BLaER1 treated with 17β-estradiol and CSF1 and Interleukin-3, amounts not matched to agents 10 nM and 100 nM (cell line): ENCODE measurements at regions not wholly inside any gene's neighbourhood (a gene's known extent, or its start where the extent isn't known, plus 50 kb on each side); places are given as distances from the start of the nearest gene placed in this dataset.
"Not testable (repeated sequence)": the region's sequence is repeated elsewhere in the genome, so short reads cannot be mapped to it uniquely, and the experiment has no call there.

ENCODE experiments used
- H3K27ac ChIP-seq, 11 experiments: shearing (Covaris generic); formaldehyde crosslinking; 2 replicates each; pipeline ENCODE4 v1.8.1; 2022
- H3K27me3 ChIP-seq, 11 experiments: shearing (Covaris generic); formaldehyde crosslinking; 2 replicates each; pipeline ENCODE4 v1.8.1; 2022
- H3K36me3 ChIP-seq, 11 experiments: shearing (Covaris generic); formaldehyde crosslinking; 2 replicates each; pipeline ENCODE4 v1.8.1; 2022
- H3K4me1 ChIP-seq, 10 experiments: shearing (Covaris generic); formaldehyde crosslinking; 2 replicates each; pipeline ENCODE4 v1.8.1; 2022
- H3K4me2 ChIP-seq, 11 experiments: shearing (Covaris generic); formaldehyde crosslinking; 2 replicates each; pipeline ENCODE4 v1.8.1; 2022
- H3K4me3 ChIP-seq, 10 experiments: shearing (Covaris generic); formaldehyde crosslinking; 2 replicates each; pipeline ENCODE4 v1.8.1; 2022
- H3K9ac ChIP-seq, 11 experiments: shearing (Covaris generic); formaldehyde crosslinking; 2 replicates each; pipeline ENCODE4 v1.8.1; 2022
- H3K9me3 ChIP-seq, 11 experiments: shearing (Covaris generic); formaldehyde crosslinking; replicated peaks in 1 of 11; 2 replicates each; pipeline ENCODE4 v1.8.1; 2022
- H4K20me1 ChIP-seq, 11 experiments: shearing (Covaris generic); formaldehyde crosslinking; 2 replicates each; pipeline ENCODE4 v1.8.1; 2022
- Cebpa-rat ChIP-seq, 11 experiments: shearing (Covaris generic); IDR thresholded peaks; 2 replicates each; pipeline ENCODE4 v1.8.1; 2022

GRCh38 chr2:16223161-16223840 lies 283.0 kb downstream of the MYCN start:
- H3K4me3 ChIP-seq = no peak overlapping the region
- H3K9ac ChIP-seq = no peak overlapping the region
- no peaks in the 10 kb centered on the region for H3K36me3 ChIP-seq
- no peak for TF ChIP-seq Cebpa-rat (IDR thresholded peaks at IDR 0.05)
- H3K27me3 ChIP-seq = no peaks in the 10 kb centered on the region
- H3K27ac ChIP-seq = no peak overlapping the region
- H3K4me2 ChIP-seq = no peak overlapping the region
- no peaks in the 10 kb centered on the region for H3K4me1 ChIP-seq
- no peaks in the 10 kb centered on the region for H4K20me1 ChIP-seq
- H3K9me3 ChIP-seq = no peaks in the 10 kb centered on the region

DNA sequence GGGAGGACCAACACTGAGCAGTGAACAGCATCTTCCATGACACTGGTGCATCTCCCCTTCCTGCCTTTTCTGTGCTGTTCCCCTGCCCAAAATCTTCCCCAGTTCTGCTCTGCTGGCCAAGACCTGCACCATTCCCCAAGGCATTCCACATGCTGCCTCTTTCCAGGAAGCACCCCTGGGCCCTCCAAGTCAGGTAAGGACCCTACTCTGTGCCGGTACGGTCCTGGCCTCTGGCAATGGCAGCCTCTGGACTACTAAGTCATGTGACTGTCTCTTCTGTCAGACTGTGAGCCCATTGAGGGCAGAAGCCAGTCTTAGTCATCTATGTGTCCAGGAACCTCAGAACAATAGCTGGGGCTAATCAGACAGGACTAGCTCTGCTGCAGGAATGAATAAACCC lies 282.0 kb downstream of the MYCN start:
- no peak overlapping the region for H3K4me3 ChIP-seq
- no peak overlapping the region for H3K9ac ChIP-seq
- no peaks in the 10 kb centered on the region for H3K27me3 ChIP-seq
- H3K36me3 ChIP-seq = no peaks in the 10 kb centered on the region
- H3K27ac ChIP-seq = no peak overlapping the region
- H3K4me1 ChIP-seq = no peaks in the 10 kb centered on the region
- H4K20me1 ChIP-seq = no peaks in the 10 kb centered on the region
- TF ChIP-seq Cebpa-rat (IDR thresholded peaks at IDR 0.05) = no peak
- H3K4me2 ChIP-seq = no peak overlapping the region
- no peaks in the 10 kb centered on the region for H3K9me3 ChIP-seq

DNA sequence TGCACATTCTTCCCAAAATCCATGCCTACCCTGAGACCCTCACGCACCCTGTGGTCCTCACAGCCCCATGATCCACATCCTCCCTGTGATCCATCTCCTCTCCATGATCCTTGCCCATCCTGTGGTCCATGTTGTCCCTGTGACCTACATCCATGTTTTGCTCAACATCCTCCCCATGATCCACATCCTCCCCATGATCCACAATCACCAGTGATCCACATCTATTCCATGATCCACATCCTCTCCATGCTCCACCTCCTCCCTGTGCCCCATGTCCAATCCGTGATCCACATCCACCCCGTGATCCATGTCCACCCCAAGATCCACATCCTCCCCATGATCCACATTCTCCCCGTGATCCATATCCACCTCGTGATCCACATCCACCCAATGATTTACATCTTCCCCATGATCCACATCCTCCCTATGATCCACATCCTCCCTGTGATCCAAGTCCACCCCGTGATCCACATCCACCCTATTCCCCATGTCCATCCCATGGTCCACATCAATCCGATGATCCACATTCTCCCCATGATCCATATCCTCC lies 281.2 kb downstream of the MYCN start:
- Histone ChIP-seq H3K4me1 (no peaks in the 10 kb centered on the region), H3K9ac (no peak overlapping the region), H4K20me1 (no peaks in the 10 kb centered on the region), H3K27ac (no peak overlapping the region), H3K9me3 (no peaks in the 10 kb centered on the region), H3K36me3 (no peaks in the 10 kb centered on the region), H3K4me3 (no peak overlapping the region), H3K27me3 (no peaks in the 10 kb centered on the region), H3K4me2 (no peak overlapping the region)
- TF ChIP-seq Cebpa-rat (IDR thresholded peaks at IDR 0.05) = no peak

GRCh38 chr2:16219292-16219975 lies 279.1 kb downstream of the MYCN start:
- no peak for TF ChIP-seq Cebpa-rat (IDR thresholded peaks at IDR 0.05)
- no peak overlapping the region for H3K4me2 ChIP-seq

DNA sequence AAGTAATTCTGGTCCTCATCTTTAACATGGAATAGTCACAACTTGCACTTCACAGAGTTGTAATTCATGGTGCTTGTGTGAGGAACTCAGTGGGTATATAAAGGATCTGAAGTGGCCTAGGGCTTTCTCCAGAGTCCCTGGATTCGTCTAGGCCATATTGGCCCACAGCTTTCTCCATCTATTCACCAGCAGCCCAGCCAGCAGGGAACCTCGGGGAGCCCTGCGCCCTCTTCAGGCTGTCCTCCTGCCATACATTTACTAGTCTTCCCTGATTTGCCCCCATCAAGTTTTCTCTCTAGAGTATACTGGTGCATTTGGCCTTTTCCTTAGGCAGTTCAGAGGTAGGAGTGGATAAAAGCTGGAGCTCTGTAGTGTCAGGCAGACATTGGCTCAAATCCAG lies 278.3 kb downstream of the MYCN start:
- Histone ChIP-seq H3K4me1 (no peaks in the 10 kb centered on the region), H3K27ac (no peak overlapping the region), H3K27me3 (no peaks in the 10 kb centered on the region), H3K4me2 (no peak overlapping the region), H4K20me1 (no peaks in the 10 kb centered on the region), H3K9me3 (no peaks in the 10 kb centered on the region), H3K9ac (no peak overlapping the region), H3K36me3 (no peaks in the 10 kb centered on the region), H3K4me3 (no peak overlapping the region)
- no peak for TF ChIP-seq Cebpa-rat (IDR thresholded peaks at IDR 0.05)

More at GRCh38 chr2:16219292-16219975, 279.1 kb downstream of the MYCN start:
- no peaks in the 10 kb centered on the region for H4K20me1 ChIP-seq
- no peaks in the 10 kb centered on the region for H3K4me1 ChIP-seq
- no peaks in the 10 kb centered on the region for H3K27me3 ChIP-seq
- no peaks in the 10 kb centered on the region for H3K9me3 ChIP-seq
- H3K36me3 ChIP-seq = no peaks in the 10 kb centered on the region
- no peak overlapping the region for H3K27ac ChIP-seq
- no peak overlapping the region for H3K9ac ChIP-seq
- no peak overlapping the region for H3K4me3 ChIP-seq

GRCh38 chr2:16218161-16218560 lies 277.8 kb downstream of the MYCN start:
- H3K27me3 ChIP-seq = no peaks in the 10 kb centered on the region
- H3K27ac ChIP-seq = no peak overlapping the region
- H3K4me2 ChIP-seq = no peak overlapping the region
- H3K36me3 ChIP-seq = no peaks in the 10 kb centered on the region
- TF ChIP-seq Cebpa-rat (IDR thresholded peaks at IDR 0.05) = no peak
- H3K4me1 ChIP-seq = no peaks in the 10 kb centered on the region
- H4K20me1 ChIP-seq = no peaks in the 10 kb centered on the region
- H3K4me3 ChIP-seq = no peak overlapping the region
- no peaks in the 10 kb centered on the region for H3K9me3 ChIP-seq
- no peak overlapping the region for H3K9ac ChIP-seq

- not testable (repeated sequence) for H3K36me3 ChIP-seq, H4K20me1 ChIP-seq, H3K9ac ChIP-seq, H3K9me3 ChIP-seq, H3K4me3 ChIP-seq, H3K27ac ChIP-seq, H3K4me1 ChIP-seq, H3K27me3 ChIP-seq, H3K4me2 ChIP-seq
Observed at GRCh38 chr2:16217741-16218140, 277.4 kb downstream of the MYCN start.

- no peaks in the 10 kb centered on the region for H3K4me1 ChIP-seq
- no peak overlapping the region for H3K27ac ChIP-seq
- no peak for TF ChIP-seq Cebpa-rat (IDR thresholded peaks at IDR 0.05)
- no peaks in the 10 kb centered on the region for H4K20me1 ChIP-seq
- no peaks in the 10 kb centered on the region for H3K36me3 ChIP-seq
- H3K4me2 ChIP-seq = no peak overlapping the region
- no peak overlapping the region for H3K9ac ChIP-seq
- H3K4me3 ChIP-seq = no peak overlapping the region
- no peaks in the 10 kb centered on the region for H3K27me3 ChIP-seq
- H3K9me3 ChIP-seq = peaks cover 0 to 2% (median 0%) of the 10 kb centered on the region in 11 experiments; a peak in 4 of 22 replicates
Observed at GRCh38 chr2:16217291-16217690, 276.9 kb downstream of the MYCN start.

DNA sequence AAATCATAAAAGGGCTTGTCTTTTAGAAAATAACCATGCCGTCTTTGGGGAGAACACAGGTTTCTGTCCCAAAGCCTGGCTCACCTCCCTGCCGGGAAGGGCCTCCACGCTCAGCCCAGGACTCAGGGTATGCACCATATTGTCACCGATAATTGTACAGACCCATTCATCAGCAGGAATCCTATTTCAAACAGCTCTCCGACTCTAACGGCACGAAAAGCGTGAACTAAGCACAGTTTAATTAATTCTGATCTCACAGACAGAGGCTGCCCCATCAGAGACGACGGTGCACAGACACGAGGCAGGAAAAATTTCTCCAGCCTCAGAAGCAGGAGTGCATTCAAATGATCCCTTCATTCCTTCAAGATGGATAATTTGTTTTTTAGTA lies 276.2 kb downstream of the MYCN start:
- Histone ChIP-seq H3K9ac (no peak overlapping the region), H3K9me3 (peaks cover 0 to 9% (median 6%) of the 10 kb centered on the region in 11 experiments; a peak in 9 of 22 replicates), H3K36me3 (no peaks in the 10 kb centered on the region), H3K4me1 (no peaks in the 10 kb centered on the region), H3K4me2 (no peak overlapping the region), H3K4me3 (no peak overlapping the region), H4K20me1 (no peaks in the 10 kb centered on the region), H3K27ac (no peak overlapping the region), H3K27me3 (no peaks in the 10 kb centered on the region)
- no peak for TF ChIP-seq Cebpa-rat (IDR thresholded peaks at IDR 0.05)
